ENCODE measurements at regions not wholly inside any gene's neighbourhood (a gene's known extent, or its start where the extent isn't known, plus 50 kb on each side); places are given as distances from the start of the nearest gene placed in this dataset.

DNA sequence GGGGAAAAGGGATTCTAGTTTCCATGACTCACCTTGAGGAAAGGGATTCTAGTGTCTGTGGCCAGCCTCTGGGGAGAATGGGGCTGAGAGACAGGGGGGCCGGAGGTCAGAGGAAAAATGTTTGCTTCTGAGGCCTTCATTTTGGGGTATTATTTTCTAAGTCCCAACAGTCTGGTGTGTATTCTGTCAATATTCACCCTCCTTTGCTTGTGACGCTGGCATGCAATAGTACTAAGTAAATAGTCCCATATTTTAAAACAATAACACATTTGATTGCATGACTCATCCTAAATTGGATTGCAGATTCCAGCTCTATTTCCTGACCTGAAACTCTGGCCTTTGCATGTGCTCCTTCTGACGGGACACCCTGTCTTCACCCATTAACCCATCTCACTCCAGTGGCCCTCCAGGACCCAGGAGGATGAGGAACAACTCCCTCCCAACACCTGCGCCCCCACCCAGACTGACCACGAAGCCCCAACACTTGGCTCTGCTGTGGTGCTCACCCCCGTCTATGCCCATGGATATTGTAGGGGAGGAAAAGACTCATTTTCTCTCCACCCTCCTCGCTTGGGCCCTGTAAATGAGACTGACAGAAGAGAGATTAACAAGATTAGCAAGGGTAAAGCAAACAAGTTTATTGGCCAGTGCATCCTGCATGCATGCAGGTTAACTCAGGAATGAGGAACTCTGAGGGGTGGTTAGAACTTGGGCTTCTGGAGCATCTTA, 495.6 kb upstream of the KLF6 start:
- TF ChIP-seq, protein P1, sequence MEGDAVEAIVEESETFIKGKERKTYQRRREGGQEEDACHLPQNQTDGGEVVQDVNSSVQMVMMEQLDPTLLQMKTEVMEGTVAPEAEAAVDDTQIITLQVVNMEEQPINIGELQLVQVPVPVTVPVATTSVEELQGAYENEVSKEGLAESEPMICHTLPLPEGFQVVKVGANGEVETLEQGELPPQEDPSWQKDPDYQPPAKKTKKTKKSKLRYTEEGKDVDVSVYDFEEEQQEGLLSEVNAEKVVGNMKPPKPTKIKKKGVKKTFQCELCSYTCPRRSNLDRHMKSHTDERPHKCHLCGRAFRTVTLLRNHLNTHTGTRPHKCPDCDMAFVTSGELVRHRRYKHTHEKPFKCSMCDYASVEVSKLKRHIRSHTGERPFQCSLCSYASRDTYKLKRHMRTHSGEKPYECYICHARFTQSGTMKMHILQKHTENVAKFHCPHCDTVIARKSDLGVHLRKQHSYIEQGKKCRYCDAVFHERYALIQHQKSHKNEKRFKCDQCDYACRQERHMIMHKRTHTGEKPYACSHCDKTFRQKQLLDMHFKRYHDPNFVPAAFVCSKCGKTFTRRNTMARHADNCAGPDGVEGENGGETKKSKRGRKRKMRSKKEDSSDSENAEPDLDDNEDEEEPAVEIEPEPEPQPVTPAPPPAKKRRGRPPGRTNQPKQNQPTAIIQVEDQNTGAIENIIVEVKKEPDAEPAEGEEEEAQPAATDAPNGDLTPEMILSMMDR (IDR thresholded peaks at IDR 0.05) = no peak
- peak in 2 of 4 donors; percentile 8 to 15 for TF ChIP-seq POLR2AphosphoS5 (IDR thresholded peaks at IDR 0.05)

All from sigmoid colon (tissue), 4 donors.